HG02759 (cell line): ENCODE measurements at regions not wholly inside any gene's neighbourhood (a gene's known extent, or its start where the extent isn't known, plus 50 kb on each side); places are given as distances from the start of the nearest gene placed in this dataset.
"Not testable (repeated sequence)": the region's sequence is repeated elsewhere in the genome, so short reads cannot be mapped to it uniquely, and the experiment has no call there.

ENCODE experiments used
- ATAC-seq: cut with Tn5 transposase; IDR thresholded peaks from one replicate; pipeline ENCODE4 v1.9.1; 2021; ENCODE audit warnings: mild to moderate bottlenecking, moderate library complexity; ENCODE audit not compliant: unreplicated experiment

DNA sequence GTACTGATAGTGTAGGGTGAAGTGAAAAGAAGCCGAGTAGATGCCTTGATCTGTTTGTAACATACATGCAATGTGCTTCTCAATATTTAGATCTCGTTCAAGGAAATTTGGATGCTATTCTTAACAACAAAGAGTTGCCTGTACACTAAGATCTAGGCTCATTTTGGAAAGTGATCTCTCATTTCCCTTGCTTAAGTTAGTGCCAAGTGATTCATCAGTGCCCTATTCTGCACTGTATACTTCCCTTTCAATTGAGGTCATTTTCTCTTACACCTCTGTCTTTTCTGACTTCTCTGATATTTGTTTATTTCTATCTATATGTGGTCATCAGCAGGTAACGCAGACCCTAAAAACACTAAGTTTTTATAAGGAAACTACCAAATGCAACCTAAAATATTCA lies 528.6 kb upstream of the PTPRD start:
- no peak for ATAC-seq

DNA sequence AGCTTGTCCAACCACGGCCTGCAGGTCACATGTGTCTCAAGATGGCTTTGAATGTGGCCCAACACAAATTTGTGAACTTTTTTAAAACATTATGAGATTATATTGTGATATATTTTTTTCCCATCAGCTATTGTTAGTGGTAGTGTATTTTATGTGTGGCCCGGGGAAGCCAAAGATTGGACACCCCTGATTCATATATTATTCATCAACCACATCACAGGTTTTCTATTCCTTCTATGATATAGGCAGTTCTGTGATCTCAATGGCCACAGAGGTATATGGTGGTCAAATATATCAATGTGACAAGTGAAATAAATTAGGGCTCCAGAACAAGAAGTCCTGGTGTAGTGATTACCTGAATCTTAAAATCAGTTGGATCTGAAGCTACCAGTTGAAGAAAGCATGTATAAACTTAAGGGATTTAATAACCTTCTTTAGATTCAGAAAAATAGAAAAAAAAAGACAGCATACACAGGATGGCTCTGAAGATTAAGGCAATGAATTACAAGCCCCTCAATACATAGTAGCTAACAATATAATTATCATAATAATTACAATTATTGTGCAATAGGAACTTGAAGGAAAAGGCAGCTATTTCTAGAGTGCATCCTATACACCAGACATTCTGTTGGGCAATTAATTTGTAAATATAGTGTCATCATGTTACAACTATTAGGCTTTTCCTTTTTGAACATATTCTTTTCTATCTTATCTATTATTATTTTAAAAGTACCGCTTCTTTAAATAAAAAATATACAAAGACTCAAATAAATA lies 530.4 kb upstream of the PTPRD start:
- no peak for ATAC-seq

- no peak for ATAC-seq
These were observed 531.9 kb upstream of the PTPRD start for GRCh38 chr9:11144746-11145145.

DNA sequence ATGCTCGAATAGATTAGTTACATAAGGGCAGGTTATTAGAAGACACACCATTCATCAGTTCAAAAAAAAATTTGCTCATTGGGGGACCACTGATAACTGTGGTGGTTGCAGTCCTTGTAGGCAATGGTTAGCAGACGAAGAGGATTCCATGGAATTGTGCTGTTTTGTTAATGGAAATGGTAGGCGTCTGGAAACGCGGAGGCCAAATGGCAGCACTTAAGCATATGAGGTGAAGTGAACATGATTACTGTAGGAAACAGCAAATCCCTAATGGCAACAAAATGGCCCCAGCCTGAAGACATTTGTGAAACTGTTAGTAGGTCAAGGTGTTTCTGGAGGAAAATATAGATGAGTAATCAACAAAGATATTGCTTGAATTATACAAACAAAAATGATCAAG lies 535.4 kb upstream of the PTPRD start:
- no peak for ATAC-seq

- no peak for ATAC-seq
These were observed 536.3 kb upstream of the PTPRD start for GRCh38 chr9:11149065-11149464.

GRCh38 chr9:11158063-11158462 lies 545.3 kb upstream of the PTPRD start:
- no peak for ATAC-seq

- no peak for ATAC-seq
These were observed 545.9 kb upstream of the PTPRD start for GRCh38 chr9:11158676-11159075.

GRCh38 chr9:11159318-11159862 lies 546.6 kb upstream of the PTPRD start:
- no peak for ATAC-seq

DNA sequence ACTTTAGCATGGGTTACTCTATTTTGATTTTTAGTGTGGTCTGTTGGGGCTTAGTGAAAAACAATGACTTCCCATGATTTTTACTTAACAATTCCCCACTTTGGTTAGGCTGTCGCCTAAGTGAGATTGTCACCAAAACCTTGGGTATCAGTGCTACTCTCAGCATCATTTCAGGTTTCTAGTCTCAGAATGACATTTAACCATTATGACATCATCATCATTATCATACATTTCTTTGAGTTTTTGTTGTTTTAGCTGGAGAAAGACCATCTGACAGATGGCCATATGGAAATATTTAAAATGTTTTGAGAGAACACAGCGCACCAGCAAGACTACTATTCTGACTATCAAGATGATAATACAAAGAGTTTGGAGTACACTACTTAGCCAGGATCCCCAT lies 551.0 kb upstream of the PTPRD start:
- ATAC-seq: no peak

DNA sequence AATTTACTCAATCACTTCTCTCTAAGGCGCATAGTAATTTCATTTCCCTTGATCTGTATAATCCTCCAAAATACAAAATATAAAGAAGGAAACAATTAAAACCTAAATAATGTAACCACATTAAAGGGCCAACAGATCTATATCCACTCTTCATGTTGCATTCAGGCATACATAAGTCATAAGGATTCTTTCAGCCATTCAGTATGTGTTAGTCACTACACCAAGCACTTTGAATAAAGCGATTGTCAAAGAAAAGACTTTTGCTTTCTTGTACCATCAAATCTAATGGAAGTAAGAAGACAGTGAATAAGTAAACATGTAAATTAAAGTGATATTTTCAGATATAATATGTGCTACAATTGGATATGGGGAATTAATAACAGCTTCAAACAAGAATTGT lies 569.2 kb upstream of the PTPRD start:
- ATAC-seq: no peak

- no peak for ATAC-seq
These were observed 577.9 kb upstream of the PTPRD start for GRCh38 chr9:11190719-11191118.

- no peak for ATAC-seq
These were observed 580.2 kb upstream of the PTPRD start for GRCh38 chr9:11192993-11193392.

GRCh38 chr9:11194246-11194645 lies 581.4 kb upstream of the PTPRD start:
- no peak for ATAC-seq

DNA sequence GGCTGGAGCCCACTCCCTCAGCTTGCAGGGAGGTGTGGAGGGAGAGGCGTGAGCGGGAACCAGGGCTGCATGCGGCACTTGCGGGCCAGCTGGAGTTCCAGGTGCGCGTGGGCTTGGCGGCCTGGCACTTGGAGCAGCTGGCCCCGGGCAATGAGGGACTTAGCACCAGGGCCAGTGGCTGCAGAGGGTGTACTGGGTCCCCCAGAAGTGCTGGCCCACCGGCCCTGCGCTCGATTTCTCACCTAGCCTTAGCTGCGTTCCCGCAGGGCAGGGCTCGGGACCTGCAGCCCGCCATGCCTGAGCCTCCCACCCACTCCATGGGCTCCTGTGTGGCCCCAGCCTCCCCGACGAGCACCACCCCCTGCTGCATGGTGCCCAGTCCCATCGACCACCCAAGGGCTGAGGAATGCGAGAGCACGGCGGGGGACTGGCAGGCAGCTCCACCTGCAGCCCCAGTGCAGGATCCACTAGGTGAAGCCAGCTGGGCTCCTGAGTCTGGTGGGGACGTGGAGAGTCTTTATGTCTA lies 584.1 kb upstream of the PTPRD start:
- not testable (repeated sequence) for ATAC-seq

DNA sequence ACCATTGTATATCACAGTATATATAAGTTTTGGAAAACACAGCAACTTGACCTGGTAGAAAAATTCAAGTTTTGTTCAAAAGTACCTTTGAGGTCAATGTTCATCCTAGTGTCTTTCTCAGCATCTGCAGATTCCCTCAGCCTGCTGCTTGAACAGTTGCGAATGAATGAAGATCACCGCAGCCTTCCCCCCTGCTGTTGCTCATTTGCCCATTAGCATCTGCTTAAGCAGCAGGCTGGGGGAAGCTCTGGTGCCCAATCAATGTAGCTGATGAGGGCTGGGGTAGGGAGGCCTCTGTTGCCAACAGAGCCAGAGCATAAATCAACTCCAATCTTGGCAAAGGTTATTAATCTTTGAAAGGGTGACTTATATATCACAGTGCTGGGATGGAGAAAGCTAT lies 586.5 kb upstream of the PTPRD start:
- ATAC-seq: no peak

- no peak for ATAC-seq
These were observed 591.7 kb upstream of the PTPRD start for GRCh38 chr9:11204521-11204920.

- ATAC-seq: no peak
These were observed 594.1 kb upstream of the PTPRD start for GRCh38 chr9:11206925-11207324.

- no peak for ATAC-seq
These were observed 620.9 kb upstream of the PTPRD start for GRCh38 chr9:11233696-11234095.

GRCh38 chr9:11235061-11235460 lies 622.3 kb upstream of the PTPRD start:
- no peak for ATAC-seq

DNA sequence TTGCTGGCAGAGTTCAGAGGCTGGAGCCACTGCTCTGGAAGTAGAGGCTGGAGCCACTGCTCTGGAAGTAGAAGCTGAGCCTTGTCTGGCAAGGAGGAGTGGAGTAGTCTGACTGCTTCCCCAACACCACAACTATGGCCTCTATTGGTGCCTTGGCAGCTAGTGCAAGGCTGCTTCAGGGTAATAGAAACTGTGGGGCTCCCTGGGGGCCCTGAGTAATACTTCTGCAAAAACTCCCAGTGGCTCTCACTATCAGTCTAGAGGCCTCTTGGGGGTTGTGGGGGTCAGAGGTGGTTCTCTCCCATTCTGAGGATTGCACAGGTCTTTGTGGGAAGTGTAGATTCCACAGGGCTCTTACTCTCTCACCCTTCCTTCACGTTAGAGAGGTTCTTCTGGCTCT lies 629.0 kb upstream of the PTPRD start:
- ATAC-seq: no peak

DNA sequence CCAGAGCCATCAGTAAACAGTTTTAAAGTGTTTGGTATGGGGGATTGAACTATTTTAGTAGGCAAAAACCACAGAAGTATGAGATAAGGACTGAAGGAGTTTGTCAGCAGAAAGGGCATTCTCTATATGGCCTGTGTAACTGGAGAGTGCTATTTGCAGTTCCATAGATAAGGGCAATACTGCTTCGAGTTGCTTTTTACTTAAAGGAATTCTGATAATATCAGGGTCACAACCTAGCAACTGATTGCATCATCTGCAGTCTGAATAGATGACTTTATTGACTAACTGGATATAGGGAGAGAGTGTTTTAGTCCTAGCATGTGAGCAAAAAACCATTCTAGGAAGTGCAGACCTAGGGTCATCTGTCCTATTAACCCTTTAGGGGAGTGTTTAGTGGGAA lies 645.2 kb upstream of the PTPRD start:
- ATAC-seq: no peak

DNA sequence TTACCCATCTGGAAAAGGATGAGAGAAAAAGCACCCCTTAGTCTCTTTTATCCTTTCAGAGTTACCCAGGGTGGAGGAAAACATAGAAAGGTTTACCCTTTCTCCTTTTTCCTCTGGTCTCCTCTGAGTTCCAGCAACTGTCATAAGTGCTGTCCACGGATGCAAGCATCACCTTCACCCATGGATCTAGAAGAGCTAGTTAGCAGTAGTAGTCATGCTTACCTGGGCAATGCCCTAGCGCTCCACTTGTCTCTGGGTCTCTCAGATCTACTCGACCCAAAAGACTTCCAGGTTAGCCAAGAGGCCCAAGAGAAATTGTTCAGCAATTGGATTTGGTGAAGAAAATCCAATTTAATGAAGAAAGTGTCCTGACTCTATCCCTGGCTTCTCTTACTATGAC lies 656.2 kb upstream of the PTPRD start:
- ATAC-seq: no peak
